T1000 (cell line): ENCODE measurements at regions not wholly inside any gene's neighbourhood (a gene's known extent, or its start where the extent isn't known, plus 50 kb on each side); places are given as distances from the start of the nearest gene placed in this dataset.

Source experiments
- DNase-seq: peaks from one replicate; lab custom pipeline; 2025; ENCODE audit warnings: mixed read lengths; lab: John Stamatoyannopoulos, UW

DNA sequence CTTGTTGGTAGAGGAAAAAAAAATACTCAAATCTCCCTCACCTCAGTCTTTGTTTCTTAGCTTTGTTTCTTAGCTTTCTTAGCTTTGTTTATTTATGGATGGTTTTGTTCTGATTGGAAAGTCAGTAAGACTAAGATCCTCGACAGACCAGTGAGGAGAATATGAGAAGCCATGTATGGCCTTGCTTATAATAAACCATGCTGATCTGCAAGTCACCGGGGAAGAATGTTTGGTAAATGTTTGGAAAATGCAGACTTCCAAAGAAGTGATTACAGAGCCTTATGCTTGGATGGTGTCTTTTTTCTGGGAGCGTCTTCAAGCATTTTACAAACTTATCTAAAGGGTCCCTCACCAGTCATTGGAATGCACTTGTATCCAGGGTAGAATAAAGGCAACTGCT is 90.1 kb upstream of the NOCT start:
- no peak for DNase-seq

DNA sequence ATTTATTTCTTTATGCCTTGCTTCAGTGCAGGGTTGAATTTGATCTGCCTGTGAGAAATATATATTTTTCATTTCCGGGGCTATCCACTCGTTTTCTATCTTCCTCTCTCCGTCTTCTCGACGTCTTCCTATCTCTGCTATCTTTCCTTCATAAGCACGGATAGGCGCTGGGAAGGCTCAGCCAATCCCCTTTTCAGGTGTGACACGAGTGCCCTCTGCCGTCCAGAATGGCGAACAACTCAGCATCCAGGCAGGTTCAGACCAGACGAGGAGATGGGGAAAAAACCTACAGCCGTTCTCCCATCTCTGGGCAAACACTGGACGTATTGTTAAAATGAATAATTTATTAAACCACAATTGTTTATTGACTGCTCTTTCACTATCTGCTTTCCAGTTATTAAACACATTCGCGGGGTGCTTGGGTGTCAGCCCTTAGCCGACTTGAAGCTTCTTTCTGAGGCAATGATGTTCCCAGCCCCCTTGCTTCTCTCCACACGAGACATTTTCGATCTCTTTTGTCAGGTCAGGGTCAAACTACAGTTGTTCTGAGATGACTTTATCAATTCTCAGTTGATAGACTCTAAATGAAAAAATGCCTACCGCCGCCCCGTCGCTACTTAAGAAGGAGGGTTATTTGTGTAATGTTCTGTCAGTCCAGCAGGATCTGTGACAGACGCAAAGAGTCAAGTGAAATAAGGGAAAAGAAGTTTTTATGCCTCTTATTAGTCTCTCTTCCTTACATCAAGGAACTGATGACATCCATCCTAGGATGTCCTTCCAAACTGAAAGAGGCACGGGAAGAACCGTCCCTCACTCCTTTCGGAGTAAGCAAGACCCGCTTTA is 96.3 kb upstream of the NOCT start:
- DNase-seq: peak; percentile 61

DNA sequence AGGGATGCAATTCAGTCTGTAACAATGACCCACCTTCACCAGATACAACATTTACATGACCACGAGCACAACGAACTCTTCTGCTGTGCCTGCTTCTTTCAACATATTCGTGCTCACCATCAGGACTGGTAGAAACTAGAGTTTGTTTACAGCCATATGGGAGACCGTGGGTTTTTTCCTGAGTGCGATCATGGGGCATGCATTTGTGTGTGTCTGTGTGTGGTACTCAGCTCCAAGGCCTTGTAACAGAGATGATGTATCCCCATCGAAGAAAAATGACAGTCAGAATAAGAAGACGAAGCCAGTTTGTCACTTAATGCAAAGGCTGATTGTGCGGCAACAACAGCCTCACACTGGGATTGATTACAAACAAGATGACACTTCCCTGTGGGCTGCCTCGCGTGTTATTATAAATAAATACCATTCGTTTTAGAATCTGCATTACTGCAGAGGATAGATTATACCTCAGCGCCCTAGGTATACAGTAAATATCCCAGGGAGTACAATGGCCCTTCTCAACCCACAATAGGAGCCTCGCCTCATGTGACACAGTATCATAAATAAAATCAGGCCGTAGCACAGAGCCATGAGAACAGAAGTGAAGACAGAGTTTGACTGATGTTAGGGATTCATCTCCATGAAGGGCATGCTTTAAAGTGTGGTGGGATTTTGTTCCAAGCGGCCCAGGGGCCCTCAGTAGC is 97.3 kb upstream of the NOCT start:
- DNase-seq: no peak

DNA sequence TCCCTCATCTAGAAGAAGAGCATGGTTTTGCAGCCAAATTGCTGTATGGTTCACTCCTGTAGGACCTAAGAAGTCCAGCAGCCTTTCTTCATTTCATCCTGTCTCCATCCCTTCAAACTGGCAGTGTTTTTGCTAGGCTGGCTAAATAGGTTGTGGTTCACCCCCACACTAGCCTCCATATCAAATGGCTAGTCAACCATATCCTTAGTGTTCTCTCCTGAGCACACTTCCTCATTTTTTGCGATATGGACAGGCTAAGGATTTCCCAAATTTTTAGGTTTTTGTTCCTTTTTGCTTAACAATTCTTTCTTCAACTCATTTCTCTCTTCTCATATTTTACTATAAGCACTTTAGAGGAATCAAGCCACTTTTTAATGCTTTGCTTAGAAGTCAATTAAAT is 98.8 kb upstream of the NOCT start:
- no peak for DNase-seq

- DNase-seq: no peak
Observed at GRCh38 chr4:138915756-138916155, 99.8 kb upstream of the NOCT start.

- DNase-seq: no peak
Observed at GRCh38 chr4:138912704-138913340, 102.8 kb upstream of the NOCT start.

- DNase-seq: no peak
Observed at GRCh38 chr4:138911909-138912703, 103.5 kb upstream of the NOCT start.

DNA sequence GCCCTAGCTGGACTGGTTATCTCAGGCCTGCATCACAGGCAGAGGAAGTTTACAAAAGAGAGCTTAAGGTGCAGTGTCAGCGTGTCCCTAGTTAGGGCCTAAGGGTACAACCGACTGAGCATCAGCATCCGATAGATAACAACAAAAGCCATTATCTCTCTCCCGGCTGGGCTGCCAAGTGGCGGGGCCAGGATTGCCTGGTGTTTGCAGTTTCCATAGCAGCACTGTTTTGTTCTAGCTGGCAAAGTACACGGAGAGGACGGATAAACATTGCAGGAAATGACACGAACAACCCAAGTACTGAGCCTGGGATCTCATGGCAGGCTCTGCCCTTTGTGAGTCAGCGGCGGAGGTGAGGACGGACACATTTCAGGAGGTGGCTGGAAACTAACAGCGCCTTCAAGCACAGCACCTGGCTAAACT is 104.7 kb upstream of the NOCT start:
- peak; percentile 35 for DNase-seq

- DNase-seq: no peak
Observed at GRCh38 chr4:138910195-138910913, 105.2 kb upstream of the NOCT start.

GRCh38 chr4:138909587-138909986 is 106.0 kb upstream of the NOCT start:
- DNase-seq: no peak

- DNase-seq: no peak
Observed at GRCh38 chr4:138908134-138908533, 107.4 kb upstream of the NOCT start.

DNA sequence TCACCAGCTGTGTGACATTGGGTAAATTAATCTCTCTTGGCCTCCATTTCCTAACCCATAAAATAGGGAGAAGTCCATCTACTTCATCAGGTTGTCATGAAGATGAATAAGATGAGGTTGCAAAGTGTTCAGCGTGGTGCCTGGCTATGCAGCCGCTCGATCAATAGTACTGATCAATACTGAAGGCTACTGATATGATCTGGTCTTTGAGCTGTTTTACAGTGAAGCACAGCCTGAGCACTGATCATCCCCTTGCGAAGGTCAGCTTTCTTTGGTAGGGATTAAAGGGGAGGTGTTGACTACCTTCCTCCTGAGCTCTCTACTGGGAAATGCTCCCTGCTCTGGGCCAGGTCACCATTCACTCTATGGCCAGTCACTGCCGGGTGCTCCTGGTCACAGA is 108.4 kb upstream of the NOCT start:
- DNase-seq: no peak

- DNase-seq: no peak
Observed at GRCh38 chr4:138904793-138905192, 110.8 kb upstream of the NOCT start.

GRCh38 chr4:138903185-138903584 is 112.4 kb upstream of the NOCT start:
- DNase-seq: no peak

GRCh38 chr4:138902705-138903104 is 112.9 kb upstream of the NOCT start:
- DNase-seq: no peak

DNA sequence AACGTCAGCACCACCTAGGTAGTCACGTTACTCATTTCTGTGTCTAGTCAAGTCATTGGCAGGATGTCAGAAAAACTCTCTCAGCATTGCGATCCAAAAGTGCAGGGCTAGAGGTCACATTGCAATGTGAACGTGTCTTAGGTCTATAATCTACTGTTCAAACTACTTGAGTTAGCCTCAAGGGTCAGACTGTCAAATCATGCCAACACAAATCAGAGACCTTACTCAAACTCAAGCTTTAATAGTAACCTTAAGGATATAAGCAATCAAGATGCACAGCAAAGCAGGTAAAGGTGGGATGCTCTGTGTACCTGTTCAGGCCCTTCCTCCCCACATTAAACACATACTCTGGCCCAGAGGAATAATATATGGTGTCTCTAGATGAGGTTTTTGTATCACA is 114.4 kb upstream of the NOCT start:
- no peak for DNase-seq

DNA sequence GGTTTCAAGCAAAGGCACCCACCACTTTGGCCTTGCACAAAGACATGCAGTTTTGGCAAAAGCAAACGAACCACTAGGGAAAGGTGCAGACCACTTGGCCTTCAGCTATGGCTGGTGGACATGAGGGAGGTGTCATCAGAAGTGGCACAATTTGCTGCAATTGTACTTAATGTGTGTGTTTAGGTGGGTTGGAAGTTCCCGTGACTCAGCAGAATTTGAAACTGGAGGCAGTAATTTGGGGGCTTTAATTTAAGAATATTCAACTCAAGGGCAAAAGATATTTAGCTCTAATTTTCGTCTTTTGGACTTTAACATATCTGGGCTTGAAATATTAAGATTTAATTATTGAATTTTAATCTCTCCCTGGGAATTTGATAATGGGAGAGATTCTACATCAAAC is 115.6 kb upstream of the NOCT start:
- no peak for DNase-seq

GRCh38 chr4:138898282-138898681 is 117.3 kb upstream of the NOCT start:
- no peak for DNase-seq

DNA sequence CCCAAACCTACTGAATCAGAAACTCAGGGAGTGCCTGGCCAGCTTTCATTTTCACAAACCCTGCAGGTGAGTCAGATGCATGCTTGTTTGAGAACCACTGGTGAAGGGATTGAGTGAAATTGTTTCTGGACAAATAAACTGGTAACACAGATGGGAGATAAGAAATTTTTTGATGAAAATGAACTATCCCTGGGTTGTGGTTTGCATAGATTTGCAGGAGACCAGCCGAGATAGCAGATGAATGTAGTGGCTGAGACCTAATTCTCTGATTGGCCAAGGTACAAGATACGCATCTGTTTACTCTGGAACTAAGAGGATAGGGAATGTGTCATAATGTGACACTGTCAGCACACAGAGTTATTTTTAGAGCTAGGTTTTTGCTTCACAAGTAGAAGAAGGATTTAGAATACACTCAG is 117.8 kb upstream of the NOCT start:
- peak; percentile 23 for DNase-seq

- no peak for DNase-seq
Observed at GRCh38 chr4:138894709-138895108, 120.9 kb upstream of the NOCT start.

DNA sequence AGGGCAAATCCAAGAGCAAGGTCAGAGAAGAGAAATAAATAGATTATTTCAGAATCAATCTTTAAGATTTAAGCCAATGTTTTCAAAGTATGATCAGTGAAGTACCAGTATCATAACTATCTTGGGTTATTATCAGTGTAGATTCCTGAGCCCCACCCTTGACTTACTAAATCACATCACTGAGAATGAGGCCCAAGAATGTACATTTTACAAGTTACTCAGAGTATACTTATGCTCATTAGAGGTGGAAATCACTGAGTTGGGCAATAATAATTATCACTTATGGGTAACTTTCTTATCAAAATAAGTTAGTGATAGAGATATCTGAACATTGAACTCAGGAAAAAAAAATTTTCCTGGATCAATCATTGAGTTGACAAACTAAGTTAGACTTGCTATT is 121.6 kb upstream of the NOCT start:
- no peak for DNase-seq
